Gastrocnemius medialis (tissue), 4 donors: ENCODE measurements at regions not wholly inside any gene's neighbourhood (a gene's known extent, or its start where the extent isn't known, plus 50 kb on each side); places are given as distances from the start of the nearest gene placed in this dataset.
"Not testable (repeated sequence)": the region's sequence is repeated elsewhere in the genome, so short reads cannot be mapped to it uniquely, and the experiment has no call there.

ENCODE experiments used
- POLR2A ChIP-seq, 2 donors: fragments of 450-650 bp; IDR thresholded peaks; one replicate each; pipeline ENCODE4 v1.6.1; 2017; ENCODE audit warnings: antibody characterized with exemption in 2 of 2, mild to moderate bottlenecking in 2 of 2, moderate library complexity in 2 of 2
- TF ChIP-seq, protein P1 (sequence below), 5 experiments: fragments of 450-650 bp in 3 of 5; fragments of 200-600 bp in 2 of 5; sonication (generic) in 2 of 5; IDR thresholded peaks in 4 of 5; conservative IDR thresholded peaks in 1 of 5; 1 replicate in 4 of 5; 2 replicates in 1 of 5; pipeline ENCODE4 v1.5.1; 2016 to 2019; ENCODE audit warnings: antibody characterized with exemption in 5 of 5, mild to moderate bottlenecking in 3 of 5, moderate library complexity in 3 of 5

- TF ChIP-seq, protein P1, sequence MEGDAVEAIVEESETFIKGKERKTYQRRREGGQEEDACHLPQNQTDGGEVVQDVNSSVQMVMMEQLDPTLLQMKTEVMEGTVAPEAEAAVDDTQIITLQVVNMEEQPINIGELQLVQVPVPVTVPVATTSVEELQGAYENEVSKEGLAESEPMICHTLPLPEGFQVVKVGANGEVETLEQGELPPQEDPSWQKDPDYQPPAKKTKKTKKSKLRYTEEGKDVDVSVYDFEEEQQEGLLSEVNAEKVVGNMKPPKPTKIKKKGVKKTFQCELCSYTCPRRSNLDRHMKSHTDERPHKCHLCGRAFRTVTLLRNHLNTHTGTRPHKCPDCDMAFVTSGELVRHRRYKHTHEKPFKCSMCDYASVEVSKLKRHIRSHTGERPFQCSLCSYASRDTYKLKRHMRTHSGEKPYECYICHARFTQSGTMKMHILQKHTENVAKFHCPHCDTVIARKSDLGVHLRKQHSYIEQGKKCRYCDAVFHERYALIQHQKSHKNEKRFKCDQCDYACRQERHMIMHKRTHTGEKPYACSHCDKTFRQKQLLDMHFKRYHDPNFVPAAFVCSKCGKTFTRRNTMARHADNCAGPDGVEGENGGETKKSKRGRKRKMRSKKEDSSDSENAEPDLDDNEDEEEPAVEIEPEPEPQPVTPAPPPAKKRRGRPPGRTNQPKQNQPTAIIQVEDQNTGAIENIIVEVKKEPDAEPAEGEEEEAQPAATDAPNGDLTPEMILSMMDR (IDR thresholded peaks at IDR 0.05 in 4 of 5, conservative IDR thresholded peaks at IDR 0.05 in 1 of 5): not testable (repeated sequence)
- not testable (repeated sequence) for TF ChIP-seq POLR2A (IDR thresholded peaks at IDR 0.05)
Measured at GRCh38 chr15:20279056-20279455, 262.5 kb downstream of the GOLGA6L6 start.
